ENCODE measurements at regions not wholly inside any gene's neighbourhood (a gene's known extent, or its start where the extent isn't known, plus 50 kb on each side); places are given as distances from the start of the nearest gene placed in this dataset.

GRCh38 chr2:150143087-150143536, 344.4 kb downstream of the RND3 start:
- no peak for TF ChIP-seq EZH2 (IDR thresholded peaks at IDR 0.05; ENCODE audit: insufficient read depth, poor library complexity, severe bottlenecking)
- no peak for TF ChIP-seq EZH2phosphoT487 (IDR thresholded peaks at IDR 0.05; ENCODE audit: insufficient read depth, low read depth)
